B cell (primary cell): ENCODE measurements at regions not wholly inside any gene's neighbourhood (a gene's known extent, or its start where the extent isn't known, plus 50 kb on each side); places are given as distances from the start of the nearest gene placed in this dataset.

Source experiments
- ATAC-seq: fragments of 200-7000 bp; cut with Tn5 transposase; one replicate; pipeline ENCODE4 v1.10.0; 2021; ENCODE audit warnings: low read depth, mild to moderate bottlenecking, moderate number of reproducible peaks, moderate library complexity
- CTCF ChIA-PET: fragments of 350-600 bp; sonication (Branson Sonifier 250); formaldehyde crosslinking; loops from one replicate; lab custom pipeline; 2021; ENCODE audit warnings: antibody characterized with exemption, inconsistent platforms; lab: Charles Lee
- POLR2A ChIA-PET: fragments of 350-600 bp; sonication (Branson Sonifier 250); formaldehyde crosslinking; loops from one replicate; lab custom pipeline; 2021; ENCODE audit warnings: antibody characterized with exemption; lab: Charles Lee
- DNase-seq: peaks from one replicate; pipeline ENCODE4 v3.0.0; 2013
- H2AFZ ChIP-seq: 2 replicates; pipeline ENCODE4 v1.6.1; 2012; ENCODE audit warnings: mild to moderate bottlenecking, low read depth, low read length; ENCODE audit not compliant: insufficient read depth, poor library complexity, severe bottlenecking
- H3K27ac ChIP-seq, 2 donors: 1 replicate in 1 of 2; 2 replicates in 1 of 2; pipeline ENCODE4 v1.5.1; 2012 to 2013; ENCODE audit warnings: low read length in 2 of 2, mild to moderate bottlenecking in 2 of 2, moderate library complexity in 1 of 2
- H3K27me3 ChIP-seq, 4 experiments: fragments of 200-600 bp in 1 of 4; sonication (generic) in 1 of 4; replicated peaks in 1 of 4; 1 replicate in 2 of 4; 2 replicates in 2 of 4; pipeline versions ENCODE4 v1.6.1 to v1.7.0; 2013 to 2016; ENCODE audit warnings: low read length in 3 of 4, mild to moderate bottlenecking in 2 of 4, mixed read lengths in 1 of 4, moderate library complexity in 1 of 4; ENCODE audit not compliant: insufficient read depth in 4 of 4, control insufficient read depth in 3 of 4; ENCODE audit errors: control extremely low read depth in 1 of 4
- H3K36me3 ChIP-seq, 2 experiments: replicated peaks in 1 of 2; 1 replicate in 1 of 2; 2 replicates in 1 of 2; pipeline versions ENCODE4 v1.6.1 to v1.7.1; 2013; ENCODE audit warnings: low read length in 1 of 2; ENCODE audit not compliant: insufficient read depth in 2 of 2, control insufficient read depth in 1 of 2; ENCODE audit errors: control extremely low read depth in 1 of 2, extremely low read depth in 1 of 2
- H3K4me1 ChIP-seq, 2 donors: fragments of 200-600 bp in 1 of 2; sonication (generic) in 1 of 2; 1 replicate in 1 of 2; 2 replicates in 1 of 2; pipeline versions ENCODE4 v1.5.1 to v1.6.1; 2013 to 2017; ENCODE audit warnings: low read length in 2 of 2; ENCODE audit not compliant: control insufficient read depth in 2 of 2, insufficient read depth in 2 of 2
- H3K4me2 ChIP-seq: replicated peaks from 2 replicates; pipeline ENCODE3; 2012; ENCODE audit warnings: mild to moderate bottlenecking, low read depth, low read length; ENCODE audit not compliant: poor library complexity, severe bottlenecking
- H3K4me3 ChIP-seq, 5 experiments: fragments of 200-600 bp in 1 of 5; sonication (generic) in 1 of 5; 1 replicate in 3 of 5; 2 replicates in 2 of 5; pipeline versions ENCODE4 v1.5.1 to v1.7.0; 2011 to 2016; ENCODE audit warnings: low read length in 4 of 5, mild to moderate bottlenecking in 4 of 5, low read depth in 2 of 5, control low read depth in 1 of 5, moderate library complexity in 1 of 5; ENCODE audit not compliant: insufficient read depth in 1 of 5; ENCODE audit errors: control extremely low read depth in 1 of 5, extremely low read depth in 1 of 5
- H3K79me2 ChIP-seq: fragments of 200-600 bp; sonication (generic); one replicate; pipeline ENCODE4 v1.6.0; 2016; ENCODE audit warnings: low read length; ENCODE audit not compliant: control insufficient read depth, insufficient read depth
- H3K9ac ChIP-seq: fragments of 200-600 bp; sonication (generic); 2 replicates; pipeline ENCODE4 v1.6.1; 2017; ENCODE audit warnings: mild to moderate bottlenecking, low read length, moderate library complexity
- H3K9me3 ChIP-seq, 3 donors: one replicate each; pipeline versions ENCODE4 v1.6.1 to v1.7.1; 2013; ENCODE audit warnings: low read length in 2 of 3; ENCODE audit not compliant: control insufficient read depth in 2 of 3, insufficient read depth in 1 of 3; ENCODE audit errors: control extremely low read depth in 1 of 3
- H4K20me1 ChIP-seq: 2 replicates; pipeline ENCODE4 v1.6.0; 2012; ENCODE audit warnings: mild to moderate bottlenecking, low read length; ENCODE audit not compliant: insufficient read depth, control insufficient read depth, poor library complexity, severe bottlenecking
- H3K27ac Mint-ChIP-seq: one replicate; pipeline ENCODE4 v1.8.0; 2021; ENCODE audit warnings: mixed read lengths
- H3K27me3 Mint-ChIP-seq: one replicate; pipeline ENCODE4 v1.8.0; 2021; ENCODE audit warnings: mixed read lengths
- H3K4me1 Mint-ChIP-seq: one replicate; pipeline ENCODE4 v1.8.0; 2021; ENCODE audit warnings: mixed read lengths
- H3K4me3 Mint-ChIP-seq: one replicate; pipeline ENCODE4 v1.8.0; 2021; ENCODE audit warnings: mixed read lengths
- H3K9me3 Mint-ChIP-seq: one replicate; pipeline ENCODE4 v1.8.0; 2022; ENCODE audit warnings: mixed read lengths; ENCODE audit not compliant: insufficient read depth
- EZH2 ChIP-seq: IDR thresholded peaks from 2 replicates; pipeline ENCODE4 v1.6.1; 2012; ENCODE audit warnings: borderline replicate concordance, low read depth, mild to moderate bottlenecking, moderate library complexity, low read length; ENCODE audit not compliant: insufficient read depth, poor library complexity, severe bottlenecking
- intact Hi-C: fragments of 100-400 bp; cut with micrococcal nuclease; formaldehyde crosslinking; loops from one replicate; pipeline ENCODE4 v1.10.0; 2022
- TF ChIP-seq, protein P1 (sequence below): fragments of 200-600 bp; IDR thresholded peaks from one replicate; pipeline ENCODE4 v1.8.0; 2022; ENCODE audit warnings: antibody characterized with exemption, mild to moderate bottlenecking

DNA sequence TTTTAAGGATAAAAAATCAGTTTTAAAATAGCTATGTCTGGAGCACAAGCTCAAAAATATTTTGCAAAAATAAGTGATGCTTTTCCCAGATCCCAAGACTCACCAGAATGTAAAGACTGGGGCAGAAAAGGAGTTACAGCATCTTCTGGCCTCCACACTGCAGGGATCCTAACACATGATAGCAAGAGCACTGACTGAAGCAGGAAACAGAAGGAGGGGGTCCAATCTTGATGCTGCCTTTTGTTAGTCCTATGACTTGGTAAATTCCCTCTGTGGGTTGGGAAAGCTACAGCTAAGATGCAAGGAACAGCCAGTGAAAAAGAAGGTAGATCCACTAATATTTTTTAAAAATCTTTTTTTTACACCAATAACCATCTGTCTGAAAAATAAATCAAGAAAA lies 54.2 kb upstream of the TNR start:
- H2AFZ ChIP-seq, result no peak overlapping the region
- ATAC-seq, result no peak
- CTCF ChIA-PET, result no interaction called here
- H3K4me3 ChIP-seq, result no peak overlapping the region
- no peak overlapping the region for H3K4me3 Mint-ChIP-seq
- no peak overlapping the region for H3K9ac ChIP-seq
- no peak for DNase-seq
- TF ChIP-seq, protein P1, sequence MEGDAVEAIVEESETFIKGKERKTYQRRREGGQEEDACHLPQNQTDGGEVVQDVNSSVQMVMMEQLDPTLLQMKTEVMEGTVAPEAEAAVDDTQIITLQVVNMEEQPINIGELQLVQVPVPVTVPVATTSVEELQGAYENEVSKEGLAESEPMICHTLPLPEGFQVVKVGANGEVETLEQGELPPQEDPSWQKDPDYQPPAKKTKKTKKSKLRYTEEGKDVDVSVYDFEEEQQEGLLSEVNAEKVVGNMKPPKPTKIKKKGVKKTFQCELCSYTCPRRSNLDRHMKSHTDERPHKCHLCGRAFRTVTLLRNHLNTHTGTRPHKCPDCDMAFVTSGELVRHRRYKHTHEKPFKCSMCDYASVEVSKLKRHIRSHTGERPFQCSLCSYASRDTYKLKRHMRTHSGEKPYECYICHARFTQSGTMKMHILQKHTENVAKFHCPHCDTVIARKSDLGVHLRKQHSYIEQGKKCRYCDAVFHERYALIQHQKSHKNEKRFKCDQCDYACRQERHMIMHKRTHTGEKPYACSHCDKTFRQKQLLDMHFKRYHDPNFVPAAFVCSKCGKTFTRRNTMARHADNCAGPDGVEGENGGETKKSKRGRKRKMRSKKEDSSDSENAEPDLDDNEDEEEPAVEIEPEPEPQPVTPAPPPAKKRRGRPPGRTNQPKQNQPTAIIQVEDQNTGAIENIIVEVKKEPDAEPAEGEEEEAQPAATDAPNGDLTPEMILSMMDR, result no peak
- no peak for TF ChIP-seq EZH2
- no peaks in the 10 kb centered on the region for H3K9me3 ChIP-seq
- no peak overlapping the region for H3K27ac Mint-ChIP-seq
- H4K20me1 ChIP-seq, result no peaks in the 10 kb centered on the region
- H3K27me3 Mint-ChIP-seq, result peaks cover 23% of the 10 kb centered on the region
- intact Hi-C loops, result no loop called here
- POLR2A ChIA-PET, result no interaction called here
- H3K4me2 ChIP-seq, result no peak overlapping the region
- no peaks in the 10 kb centered on the region for H3K4me1 Mint-ChIP-seq
- no peaks in the 10 kb centered on the region for H3K79me2 ChIP-seq
- H3K4me1 ChIP-seq, result no peaks in the 10 kb centered on the region
- peaks cover 0 to 3% (median 0%) of the 10 kb centered on the region in 4 experiments for H3K27me3 ChIP-seq
- H3K27ac ChIP-seq, result no peak overlapping the region
- H3K9me3 Mint-ChIP-seq, result no peaks in the 10 kb centered on the region
- no peaks in the 10 kb centered on the region for H3K36me3 ChIP-seq

DNA sequence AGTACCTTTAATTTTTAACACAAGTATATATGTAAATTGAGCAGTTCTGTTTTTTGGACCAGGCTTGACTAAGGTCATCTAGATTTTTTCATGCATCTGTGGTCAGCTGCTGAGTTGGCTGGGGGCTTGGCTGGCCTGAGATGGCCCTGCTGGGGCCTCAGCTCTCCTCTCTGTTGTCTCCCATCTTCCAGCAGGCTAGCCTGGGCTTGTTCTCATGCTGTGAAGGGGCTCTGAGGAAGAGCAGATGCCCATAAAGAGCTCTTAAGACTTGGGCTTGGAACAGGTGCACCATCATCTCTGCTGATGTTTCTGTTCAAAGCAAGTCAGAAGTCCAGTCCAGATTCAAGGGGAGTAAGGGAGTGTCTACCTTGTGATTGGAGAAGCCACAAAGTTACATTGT lies 51.2 kb upstream of the TNR start:
- Histone ChIP-seq H3K27me3 (peaks cover 0 to 5% (median 2%) of the 10 kb centered on the region in 4 experiments), H4K20me1 (no peaks in the 10 kb centered on the region), H3K9ac (no peak overlapping the region), H3K27ac (no peak overlapping the region), H3K4me2 (no peak overlapping the region), H3K36me3 (no peaks in the 10 kb centered on the region), H3K4me1 (no peaks in the 10 kb centered on the region), H2AFZ (no peak overlapping the region), H3K4me3 (no peak overlapping the region), H3K9me3 (no peaks in the 10 kb centered on the region), H3K79me2 (no peaks in the 10 kb centered on the region)
- intact Hi-C loops, result no loop called here
- ATAC-seq (no peak), DNase-seq (no peak)
- H3K27ac Mint-ChIP-seq, result no peak overlapping the region
- H3K4me3 Mint-ChIP-seq, result no peak overlapping the region
- no peaks in the 10 kb centered on the region for H3K4me1 Mint-ChIP-seq
- H3K27me3 Mint-ChIP-seq, result peaks cover 30% of the 10 kb centered on the region
- ChIA-PET POLR2A (no interaction called here), CTCF (no interaction called here)
- no peaks in the 10 kb centered on the region for H3K9me3 Mint-ChIP-seq
- TF ChIP-seq, protein P1, result no peak
